Right lobe of liver (tissue), 4 donors: ENCODE measurements at regions not wholly inside any gene's neighbourhood (a gene's known extent, or its start where the extent isn't known, plus 50 kb on each side); places are given as distances from the start of the nearest gene placed in this dataset.

Source experiments
- CTCF ChIP-seq, 4 donors: fragments of 200-600 bp in 3 of 4; fragments of 450-650 bp in 1 of 4; IDR thresholded peaks; one replicate each; pipeline versions ENCODE4 v1.5.1 to v1.8.0; 2016 to 2022; ENCODE audit warnings: antibody characterized with exemption in 4 of 4, mild to moderate bottlenecking in 2 of 4
- POLR2A ChIP-seq: fragments of 450-650 bp; IDR thresholded peaks from one replicate; pipeline ENCODE4 v1.6.1; 2017; ENCODE audit warnings: antibody characterized with exemption, mild to moderate bottlenecking
- donor health status: DM: no; HTN: no; CAD: no.
- donor health status: DM: no; HTN: no; CAD: no.
- donor health status: DM: no; HTN: yes; CAD: no.

DNA sequence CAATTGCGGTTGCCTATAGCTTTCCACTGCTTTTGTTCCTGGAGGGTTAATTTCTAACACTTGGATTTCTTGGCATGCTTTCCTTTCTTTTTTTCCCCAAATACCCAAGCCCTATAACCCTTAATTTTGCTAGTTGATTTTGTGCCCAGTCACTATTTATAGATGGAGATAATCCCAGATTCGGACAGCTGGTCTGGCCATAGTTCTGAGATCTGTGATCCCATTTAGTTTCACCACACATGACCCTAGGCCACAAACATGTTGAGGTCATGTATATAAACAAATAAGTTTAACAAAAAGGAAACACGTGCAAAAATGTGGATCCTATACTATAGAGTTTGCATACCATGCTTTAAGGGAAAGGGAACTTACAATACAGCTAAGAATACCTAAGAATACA, 111.4 kb downstream of the ZMAT3 start:
- TF ChIP-seq CTCF (IDR thresholded peaks at IDR 0.05) (no peak), POLR2A (no peak)
